ENCODE measurements at regions not wholly inside any gene's neighbourhood (a gene's known extent, or its start where the extent isn't known, plus 50 kb on each side); places are given as distances from the start of the nearest gene placed in this dataset.

GRCh38 chr10:33759191-33759590 is 424.7 kb upstream of the NRP1 start:
- H3K4me1 ChIP-seq = no peaks in the 10 kb centered on the region
- no peaks in the 10 kb centered on the region for H3K36me3 ChIP-seq
- no peak overlapping the region for H3K4me3 ChIP-seq
- DNase-seq = no peak
- no peaks in the 10 kb centered on the region for H3K9me3 ChIP-seq
- TF ChIP-seq POLR2A (IDR thresholded peaks at IDR 0.05) = no peak
- no peak for TF ChIP-seq CTCF (IDR thresholded peaks at IDR 0.05)
- H3K27ac ChIP-seq = no peak overlapping the region
- intact Hi-C loops (cut with DNase I; ENCODE audit: low total_unique reads) = no loop called here
- H3K27me3 ChIP-seq = no peaks in the 10 kb centered on the region

GRCh38 chr10:33758299-33758698 is 423.8 kb upstream of the NRP1 start:
- H3K4me3 ChIP-seq = no peak overlapping the region
- H3K9me3 ChIP-seq = no peaks in the 10 kb centered on the region
- intact Hi-C loops (cut with DNase I; ENCODE audit: low total_unique reads) = no loop called here
- H3K36me3 ChIP-seq = no peaks in the 10 kb centered on the region
- TF ChIP-seq CTCF (IDR thresholded peaks at IDR 0.05) = no peak
- no peak for TF ChIP-seq POLR2A (IDR thresholded peaks at IDR 0.05)
- DNase-seq = no peak
- no peaks in the 10 kb centered on the region for H3K4me1 ChIP-seq
- no peak overlapping the region for H3K27ac ChIP-seq
- H3K27me3 ChIP-seq = no peaks in the 10 kb centered on the region

- TF ChIP-seq POLR2A (IDR thresholded peaks at IDR 0.05) = no peak
- TF ChIP-seq CTCF (IDR thresholded peaks at IDR 0.05) = no peak
- Histone ChIP-seq H3K4me1 (no peaks in the 10 kb centered on the region), H3K9me3 (no peaks in the 10 kb centered on the region), H3K27ac (no peak overlapping the region), H3K4me3 (no peak overlapping the region), H3K27me3 (no peaks in the 10 kb centered on the region), H3K36me3 (no peaks in the 10 kb centered on the region)
- intact Hi-C loops (cut with DNase I; ENCODE audit: low total_unique reads) = no loop called here
- DNase-seq = no peak
Observed at GRCh38 chr10:33754052-33754451, 419.6 kb upstream of the NRP1 start.

GRCh38 chr10:33753389-33753788 is 418.9 kb upstream of the NRP1 start:
- Histone ChIP-seq H3K27me3 (no peaks in the 10 kb centered on the region), H3K4me1 (no peaks in the 10 kb centered on the region), H3K36me3 (no peaks in the 10 kb centered on the region), H3K4me3 (no peak overlapping the region), H3K9me3 (no peaks in the 10 kb centered on the region), H3K27ac (no peak overlapping the region)
- no peak for DNase-seq
- intact Hi-C loops (cut with DNase I; ENCODE audit: low total_unique reads) = no loop called here
- TF ChIP-seq POLR2A (IDR thresholded peaks at IDR 0.05) = no peak
- no peak for TF ChIP-seq CTCF (IDR thresholded peaks at IDR 0.05)

GRCh38 chr10:33749790-33750189 is 415.3 kb upstream of the NRP1 start:
- intact Hi-C loops (cut with DNase I; ENCODE audit: low total_unique reads) = no loop called here
- H3K9me3 ChIP-seq = no peaks in the 10 kb centered on the region
- TF ChIP-seq POLR2A (IDR thresholded peaks at IDR 0.05) (no peak), CTCF (IDR thresholded peaks at IDR 0.05) (no peak)
- H3K4me1 ChIP-seq = no peaks in the 10 kb centered on the region
- H3K4me3 ChIP-seq = no peak overlapping the region
- H3K27me3 ChIP-seq = no peaks in the 10 kb centered on the region
- no peak for DNase-seq
- no peaks in the 10 kb centered on the region for H3K36me3 ChIP-seq
- H3K27ac ChIP-seq = no peak overlapping the region

Measured in uterus (tissue), 3 donors.